ENCODE measurements at regions not wholly inside any gene's neighbourhood (a gene's known extent, or its start where the extent isn't known, plus 50 kb on each side); places are given as distances from the start of the nearest gene placed in this dataset.

GRCh38 chr7:34539003-34539402 is 119.0 kb upstream of the NPSR1 start:
- no peak for DNase-seq
- no peaks in the 10 kb centered on the region for H3K36me3 ChIP-seq (ENCODE audit: low read depth, low read length)
- H3K4me1 ChIP-seq (ENCODE audit: insufficient read depth, low read length): no peaks in the 10 kb centered on the region
- no peaks in the 10 kb centered on the region for H3K27me3 ChIP-seq (ENCODE audit: low read length)
- H2AFZ ChIP-seq (ENCODE audit: low read length): no peak overlapping the region
- no TSS peak for BruUV-seq (replicated peaks)
- TF ChIP-seq EZH2 (IDR thresholded peaks at IDR 0.05; ENCODE audit: low read length, unreplicated experiment) (no peak), CTCF (conservative IDR thresholded peaks at IDR 0.05; ENCODE audit: low read depth, low read length) (no peak), EZH2phosphoT487 (IDR thresholded peaks at IDR 0.05; ENCODE audit: borderline replicate concordance, low read length) (no peak)
- H3K9me3 ChIP-seq (ENCODE audit: low read length): no peaks in the 10 kb centered on the region
- H3K9ac ChIP-seq (ENCODE audit: low read length): no peak overlapping the region
- no peaks in the 10 kb centered on the region for H4K20me1 ChIP-seq (ENCODE audit: low read length)
- H3K27ac ChIP-seq (ENCODE audit: low read length): no peak overlapping the region
- intact Hi-C loops (cut with micrococcal nuclease): no loop called here
- no peaks in the 10 kb centered on the region for H3K9me2 ChIP-seq (replicated peaks; ENCODE audit: low read length)
- H3K79me2 ChIP-seq (ENCODE audit: low read length): no peaks in the 10 kb centered on the region
- ATAC-seq: no peak
- no peak overlapping the region for H3K4me2 ChIP-seq (ENCODE audit: low read length)
- H3K4me3 ChIP-seq (ENCODE audit: low read length): no peak overlapping the region
- H3F3A ChIP-seq (ENCODE audit: low read length, unreplicated experiment): no peaks in the 10 kb centered on the region
- CTCF ChIA-PET: no interaction called here
- POLR2A ChIA-PET (ENCODE audit: unreplicated experiment): no interaction called here

- ATAC-seq (no peak), DNase-seq (no peak)
- H3K4me3 ChIP-seq (ENCODE audit: low read length): no peak overlapping the region
- ChIA-PET CTCF (no interaction called here), POLR2A (ENCODE audit: unreplicated experiment) (no interaction called here)
- H3K79me2 ChIP-seq (ENCODE audit: low read length): no peaks in the 10 kb centered on the region
- H3K4me2 ChIP-seq (ENCODE audit: low read length): no peak overlapping the region
- intact Hi-C loops (cut with micrococcal nuclease): no loop called here
- H3K36me3 ChIP-seq (ENCODE audit: low read depth, low read length): no peaks in the 10 kb centered on the region
- no peaks in the 10 kb centered on the region for H3K9me2 ChIP-seq (replicated peaks; ENCODE audit: low read length)
- H3K27me3 ChIP-seq (ENCODE audit: low read length): no peaks in the 10 kb centered on the region
- no peaks in the 10 kb centered on the region for H3F3A ChIP-seq (ENCODE audit: low read length, unreplicated experiment)
- H2AFZ ChIP-seq (ENCODE audit: low read length): no peak overlapping the region
- H4K20me1 ChIP-seq (ENCODE audit: low read length): no peaks in the 10 kb centered on the region
- H3K9ac ChIP-seq (ENCODE audit: low read length): no peak overlapping the region
- no peaks in the 10 kb centered on the region for H3K9me3 ChIP-seq (ENCODE audit: low read length)
- no peaks in the 10 kb centered on the region for H3K4me1 ChIP-seq (ENCODE audit: insufficient read depth, low read length)
- no peak for TF ChIP-seq EZH2phosphoT487 (IDR thresholded peaks at IDR 0.05; ENCODE audit: borderline replicate concordance, low read length)
- TF ChIP-seq CTCF (conservative IDR thresholded peaks at IDR 0.05; ENCODE audit: low read depth, low read length): no peak
- TF ChIP-seq EZH2 (IDR thresholded peaks at IDR 0.05; ENCODE audit: low read length, unreplicated experiment): no peak
- BruUV-seq (replicated peaks): no TSS peak
- no peak overlapping the region for H3K27ac ChIP-seq (ENCODE audit: low read length)
Measured at GRCh38 chr7:34544621-34545020, 113.4 kb upstream of the NPSR1 start.

GRCh38 chr7:34550996-34551395 is 107.0 kb upstream of the NPSR1 start:
- H3K4me1 ChIP-seq (ENCODE audit: insufficient read depth, low read length): no peaks in the 10 kb centered on the region
- no peaks in the 10 kb centered on the region for H3K27me3 ChIP-seq (ENCODE audit: low read length)
- H3K9ac ChIP-seq (ENCODE audit: low read length): no peak overlapping the region
- H3K36me3 ChIP-seq (ENCODE audit: low read depth, low read length): no peaks in the 10 kb centered on the region
- no peaks in the 10 kb centered on the region for H3K9me2 ChIP-seq (replicated peaks; ENCODE audit: low read length)
- no peak for TF ChIP-seq EZH2phosphoT487 (IDR thresholded peaks at IDR 0.05; ENCODE audit: borderline replicate concordance, low read length)
- TF ChIP-seq CTCF (conservative IDR thresholded peaks at IDR 0.05; ENCODE audit: low read depth, low read length): no peak
- no peak for TF ChIP-seq EZH2 (IDR thresholded peaks at IDR 0.05; ENCODE audit: low read length, unreplicated experiment)
- no peak for ATAC-seq
- BruUV-seq (replicated peaks): no TSS peak
- no peaks in the 10 kb centered on the region for H3K9me3 ChIP-seq (ENCODE audit: low read length)
- no peak for DNase-seq
- no peak overlapping the region for H2AFZ ChIP-seq (ENCODE audit: low read length)
- ChIA-PET CTCF (no interaction called here), POLR2A (ENCODE audit: unreplicated experiment) (no interaction called here)
- H4K20me1 ChIP-seq (ENCODE audit: low read length): no peaks in the 10 kb centered on the region
- H3K4me2 ChIP-seq (ENCODE audit: low read length): no peak overlapping the region
- no peak overlapping the region for H3K27ac ChIP-seq (ENCODE audit: low read length)
- H3K79me2 ChIP-seq (ENCODE audit: low read length): no peaks in the 10 kb centered on the region
- no peaks in the 10 kb centered on the region for H3F3A ChIP-seq (ENCODE audit: low read length, unreplicated experiment)
- intact Hi-C loops (cut with micrococcal nuclease): no loop called here
- H3K4me3 ChIP-seq (ENCODE audit: low read length): no peak overlapping the region

Measured in PC-3 (cell line).